ENCODE measurements at regions not wholly inside any gene's neighbourhood (a gene's known extent, or its start where the extent isn't known, plus 50 kb on each side); places are given as distances from the start of the nearest gene placed in this dataset.

DNA sequence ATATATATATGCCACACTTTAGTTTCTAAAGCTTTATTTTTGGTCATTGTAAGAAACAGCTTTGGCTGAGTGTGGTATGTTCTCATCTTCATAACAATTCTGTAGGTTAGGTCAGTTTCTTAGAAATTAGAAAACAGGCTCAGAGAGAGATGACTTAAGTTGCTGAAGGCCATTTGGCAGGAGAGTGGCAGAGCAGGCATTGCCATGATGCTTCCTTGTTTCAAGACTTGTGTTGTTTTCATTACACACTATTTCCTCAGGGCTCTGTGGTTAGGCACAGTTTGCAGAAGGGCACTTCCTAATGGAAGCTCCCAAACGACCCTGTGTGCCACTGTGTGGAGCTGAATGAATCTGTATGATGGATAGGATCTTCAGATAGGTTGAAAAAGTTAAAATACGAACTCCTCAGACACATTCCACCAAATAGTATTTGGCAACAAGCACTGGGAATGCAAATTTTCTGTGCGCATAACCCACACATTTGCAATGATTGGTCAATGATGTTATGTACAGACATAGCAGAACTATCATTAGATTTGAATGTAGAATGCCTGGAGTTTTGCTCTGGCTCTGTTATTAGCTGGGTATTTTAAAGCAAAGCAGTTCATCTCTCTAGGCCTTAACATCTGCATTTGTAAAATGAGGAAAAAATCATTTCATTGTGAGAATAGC, 274.3 kb upstream of the HS3ST1 start:
- CTCF ChIA-PET: interaction anchor here (1.4 kb wide), 1 partner anchor 17 kb away, joined by 5 read pairs; no protein-coding TSS in a partner anchor
- Histone ChIP-seq H2AFZ (no peak overlapping the region), H3K9me3 (ENCODE audit: insufficient read depth, low read depth) (peaks cover 8% of the 10 kb centered on the region), H3K4me3 (no peak overlapping the region), H3K4me2 (no peak overlapping the region), H3K79me2 (ENCODE audit: low read depth) (no peaks in the 10 kb centered on the region), H3K9me2 (ENCODE audit: insufficient read depth) (no peaks in the 10 kb centered on the region), H3K4me1 (replicated peaks; ENCODE audit: insufficient read depth) (peaks cover 50% of the 10 kb centered on the region), H3K27ac (no peak overlapping the region), H3K36me3 (ENCODE audit: low read depth) (no peaks in the 10 kb centered on the region), H3F3A (ENCODE audit: insufficient read depth, low read depth) (peaks cover 44% of the 10 kb centered on the region), H3K27me3 (ENCODE audit: insufficient read depth, low read depth) (no peaks in the 10 kb centered on the region), H4K20me1 (ENCODE audit: insufficient read depth) (no peaks in the 10 kb centered on the region)
- POLR2A ChIA-PET (ENCODE audit: unreplicated experiment): interaction anchor here (0.5 kb wide), 1 partner anchor 1778 kb away, joined by 3 read pairs; no protein-coding TSS in a partner anchor
- no peak for DNase-seq
- no TSS peak for BruUV-seq (replicated peaks)
- intact Hi-C loops (cut with micrococcal nuclease; ENCODE audit: unreplicated experiment): loop anchor here (5.0 kb wide), 1 partner anchor 161 kb away; no protein-coding TSS in a partner anchor
- TF ChIP-seq, protein P1, sequence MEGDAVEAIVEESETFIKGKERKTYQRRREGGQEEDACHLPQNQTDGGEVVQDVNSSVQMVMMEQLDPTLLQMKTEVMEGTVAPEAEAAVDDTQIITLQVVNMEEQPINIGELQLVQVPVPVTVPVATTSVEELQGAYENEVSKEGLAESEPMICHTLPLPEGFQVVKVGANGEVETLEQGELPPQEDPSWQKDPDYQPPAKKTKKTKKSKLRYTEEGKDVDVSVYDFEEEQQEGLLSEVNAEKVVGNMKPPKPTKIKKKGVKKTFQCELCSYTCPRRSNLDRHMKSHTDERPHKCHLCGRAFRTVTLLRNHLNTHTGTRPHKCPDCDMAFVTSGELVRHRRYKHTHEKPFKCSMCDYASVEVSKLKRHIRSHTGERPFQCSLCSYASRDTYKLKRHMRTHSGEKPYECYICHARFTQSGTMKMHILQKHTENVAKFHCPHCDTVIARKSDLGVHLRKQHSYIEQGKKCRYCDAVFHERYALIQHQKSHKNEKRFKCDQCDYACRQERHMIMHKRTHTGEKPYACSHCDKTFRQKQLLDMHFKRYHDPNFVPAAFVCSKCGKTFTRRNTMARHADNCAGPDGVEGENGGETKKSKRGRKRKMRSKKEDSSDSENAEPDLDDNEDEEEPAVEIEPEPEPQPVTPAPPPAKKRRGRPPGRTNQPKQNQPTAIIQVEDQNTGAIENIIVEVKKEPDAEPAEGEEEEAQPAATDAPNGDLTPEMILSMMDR (conservative IDR thresholded peaks at IDR 0.05): no peak
- no peak for TF ChIP-seq EZH2 (IDR thresholded peaks at IDR 0.05; ENCODE audit: low read depth)

- no peaks in the 10 kb centered on the region for H3K79me2 ChIP-seq (ENCODE audit: low read depth)
- H2AFZ ChIP-seq: no peak overlapping the region
- TF ChIP-seq, protein P1 (conservative IDR thresholded peaks at IDR 0.05): no peak
- no peak for TF ChIP-seq EZH2 (IDR thresholded peaks at IDR 0.05; ENCODE audit: low read depth)
- peak overlapping the region; percentile 99 for H3K27ac ChIP-seq
- ChIA-PET POLR2A (ENCODE audit: unreplicated experiment) (no interaction called here), CTCF (interaction anchor here (1.4 kb wide), 1 partner anchor 17 kb away, joined by 5 read pairs; no protein-coding TSS in a partner anchor)
- no TSS peak for BruUV-seq (replicated peaks)
- H3K36me3 ChIP-seq (ENCODE audit: low read depth): no peaks in the 10 kb centered on the region
- H3K4me2 ChIP-seq: no peak overlapping the region; the same call in 1 of the 2 replicates
- peaks cover 58% of the 10 kb centered on the region for H3K4me1 ChIP-seq (replicated peaks; ENCODE audit: insufficient read depth)
- intact Hi-C loops (cut with micrococcal nuclease; ENCODE audit: unreplicated experiment): loop anchor here (1.0 to 5.0 kb wide), 6 partner anchors 39 to 273 kb away; partner anchors contain the start of gene HS3ST1
- peaks cover 52% of the 10 kb centered on the region for H3F3A ChIP-seq (ENCODE audit: insufficient read depth, low read depth)
- no peaks in the 10 kb centered on the region for H3K9me2 ChIP-seq (ENCODE audit: insufficient read depth)
- no peak for DNase-seq
- H4K20me1 ChIP-seq (ENCODE audit: insufficient read depth): no peaks in the 10 kb centered on the region
- no peaks in the 10 kb centered on the region for H3K27me3 ChIP-seq (ENCODE audit: insufficient read depth, low read depth)
- H3K9me3 ChIP-seq (ENCODE audit: insufficient read depth, low read depth): peaks cover 8% of the 10 kb centered on the region
- H3K4me3 ChIP-seq: no peak overlapping the region
Measured at GRCh38 chr4:11701966-11702725, 273.5 kb upstream of the HS3ST1 start.

DNA sequence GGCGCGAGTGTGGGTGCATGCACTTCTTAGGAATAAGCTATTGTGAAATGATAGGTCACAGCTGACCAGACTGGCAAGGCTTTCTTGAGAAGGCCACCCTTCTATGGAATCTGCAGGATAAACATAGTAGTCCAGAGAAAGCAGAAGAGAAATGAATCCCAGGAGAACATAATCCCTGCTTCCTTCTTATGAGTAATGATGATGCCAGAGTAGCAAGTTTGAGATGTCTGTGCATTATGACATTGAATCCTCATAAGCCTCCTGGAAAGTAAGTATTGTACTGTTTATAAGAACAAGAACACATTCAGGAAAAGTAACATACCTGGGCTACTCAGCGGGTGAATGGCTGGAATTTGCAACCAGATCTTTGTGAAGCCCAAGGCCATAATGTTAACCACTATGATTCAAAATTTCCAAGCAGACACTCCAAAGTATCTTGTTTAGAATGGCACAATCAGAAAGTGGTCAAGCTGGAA, 272.1 kb upstream of the HS3ST1 start:
- CTCF ChIA-PET: no interaction called here
- peaks cover 61% of the 10 kb centered on the region for H3K4me1 ChIP-seq (replicated peaks; ENCODE audit: insufficient read depth)

More for the DNA sequence above, 272.1 kb upstream of the HS3ST1 start:
- Histone ChIP-seq H3K27me3 (ENCODE audit: insufficient read depth, low read depth) (no peaks in the 10 kb centered on the region), H3K36me3 (ENCODE audit: low read depth) (no peaks in the 10 kb centered on the region), H3K4me2 (peak overlapping the region; percentile 68), H3K79me2 (ENCODE audit: low read depth) (no peaks in the 10 kb centered on the region), H4K20me1 (ENCODE audit: insufficient read depth) (no peaks in the 10 kb centered on the region), H3F3A (ENCODE audit: insufficient read depth, low read depth) (peaks cover 52% of the 10 kb centered on the region), H3K9me2 (ENCODE audit: insufficient read depth) (no peaks in the 10 kb centered on the region), H2AFZ (no peak overlapping the region), H3K27ac (peak overlapping the region; percentile 99), H3K4me3 (no peak overlapping the region; the same call in 1 of the 2 replicates), H3K9me3 (ENCODE audit: insufficient read depth, low read depth) (peaks cover 14% of the 10 kb centered on the region)
- no TSS peak for BruUV-seq (replicated peaks)
- TF ChIP-seq, protein P1 (conservative IDR thresholded peaks at IDR 0.05): no peak
- TF ChIP-seq EZH2 (IDR thresholded peaks at IDR 0.05; ENCODE audit: low read depth): no peak
- POLR2A ChIA-PET (ENCODE audit: unreplicated experiment): interaction anchor here (1.0 to 1.7 kb wide), 2 partner anchors 65 to 230 kb away, joined by 5 to 11 read pairs; no protein-coding TSS in a partner anchor
- intact Hi-C loops (cut with micrococcal nuclease; ENCODE audit: unreplicated experiment): loop anchor here (1.0 to 5.0 kb wide), 6 partner anchors 40 to 272 kb away; partner anchors contain the start of gene HS3ST1
- DNase-seq: peak; percentile 70 to 94

All from PC-9 (cell line).